NOMO-1 (cell line): ENCODE measurements at regions not wholly inside any gene's neighbourhood (a gene's known extent, or its start where the extent isn't known, plus 50 kb on each side); places are given as distances from the start of the nearest gene placed in this dataset.

Experiments used
- DNase-seq, 2 experiments: peaks; one replicate each; lab custom pipeline; 2025; ENCODE audit not compliant: unreplicated experiment in 2 of 2; lab: John Stamatoyannopoulos, UW

DNA sequence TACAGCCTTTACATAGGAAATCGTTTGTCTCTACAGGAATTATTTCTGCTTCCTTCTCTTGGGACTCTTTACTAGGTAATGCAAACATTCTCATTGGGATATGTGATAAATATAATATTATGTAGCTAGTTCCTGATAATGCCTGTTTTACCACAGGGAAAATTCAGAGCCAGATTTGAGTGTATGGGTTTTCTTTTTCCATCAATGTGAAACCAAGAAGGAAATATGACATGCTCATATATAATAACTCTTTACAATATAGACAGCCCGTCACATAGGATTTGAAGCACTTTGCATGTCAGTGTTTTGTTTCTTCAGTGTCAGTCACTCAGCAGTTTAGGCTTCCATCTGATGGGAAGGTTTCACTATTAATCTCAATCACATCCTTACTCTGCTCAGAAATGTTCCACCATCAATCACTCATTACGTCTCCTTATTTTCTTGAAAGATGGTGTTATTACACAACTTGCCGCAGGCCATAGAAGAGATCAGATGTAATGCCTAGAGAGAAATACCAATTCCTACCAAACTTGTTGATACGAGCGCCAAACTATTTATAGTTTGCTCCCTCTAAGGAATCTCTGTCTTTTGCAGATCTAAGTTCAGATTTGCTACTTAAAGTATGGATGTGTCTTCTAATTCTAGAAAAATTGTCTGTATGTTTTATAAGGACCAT, 314.8 kb downstream of the DIPK2A start:
- no peak for DNase-seq

DNA sequence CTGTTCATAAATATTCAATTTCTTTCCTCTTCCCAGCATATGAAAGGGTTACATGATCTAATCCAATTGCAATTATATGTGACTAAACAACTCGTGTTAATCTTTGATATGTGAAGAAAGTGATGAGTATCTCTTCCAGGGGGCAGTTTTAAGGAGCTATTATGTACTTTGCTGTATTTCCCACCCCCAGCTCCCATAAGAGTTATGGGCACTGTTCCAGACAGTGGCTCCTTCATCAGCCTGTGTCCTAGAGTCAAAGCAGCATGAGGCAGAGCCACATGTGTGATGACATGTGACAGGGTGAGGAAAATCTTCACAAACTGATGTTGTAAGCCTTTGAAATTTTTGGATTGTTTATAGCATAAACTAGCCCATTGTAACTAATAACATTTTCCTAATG, 315.4 kb downstream of the DIPK2A start:
- DNase-seq: no peak

DNA sequence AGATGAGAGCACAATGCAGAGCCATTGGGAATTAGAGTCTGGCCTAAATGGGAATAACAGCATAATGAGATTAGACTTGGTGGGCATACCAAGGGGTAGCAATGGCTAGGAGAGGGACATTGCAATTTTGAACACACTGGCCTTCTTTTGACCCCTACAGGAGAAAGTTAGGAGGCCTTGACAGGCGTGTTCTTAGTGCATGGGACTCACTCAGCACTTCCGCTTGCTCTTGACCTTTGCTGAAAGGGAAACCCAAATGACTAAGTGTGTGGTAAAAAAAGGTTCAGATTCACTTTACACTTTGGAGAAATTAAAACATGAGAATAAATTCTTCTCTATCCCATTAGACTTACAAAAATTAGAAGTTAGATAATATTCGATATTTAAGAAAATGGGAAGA, 317.4 kb downstream of the DIPK2A start:
- no peak for DNase-seq

DNA sequence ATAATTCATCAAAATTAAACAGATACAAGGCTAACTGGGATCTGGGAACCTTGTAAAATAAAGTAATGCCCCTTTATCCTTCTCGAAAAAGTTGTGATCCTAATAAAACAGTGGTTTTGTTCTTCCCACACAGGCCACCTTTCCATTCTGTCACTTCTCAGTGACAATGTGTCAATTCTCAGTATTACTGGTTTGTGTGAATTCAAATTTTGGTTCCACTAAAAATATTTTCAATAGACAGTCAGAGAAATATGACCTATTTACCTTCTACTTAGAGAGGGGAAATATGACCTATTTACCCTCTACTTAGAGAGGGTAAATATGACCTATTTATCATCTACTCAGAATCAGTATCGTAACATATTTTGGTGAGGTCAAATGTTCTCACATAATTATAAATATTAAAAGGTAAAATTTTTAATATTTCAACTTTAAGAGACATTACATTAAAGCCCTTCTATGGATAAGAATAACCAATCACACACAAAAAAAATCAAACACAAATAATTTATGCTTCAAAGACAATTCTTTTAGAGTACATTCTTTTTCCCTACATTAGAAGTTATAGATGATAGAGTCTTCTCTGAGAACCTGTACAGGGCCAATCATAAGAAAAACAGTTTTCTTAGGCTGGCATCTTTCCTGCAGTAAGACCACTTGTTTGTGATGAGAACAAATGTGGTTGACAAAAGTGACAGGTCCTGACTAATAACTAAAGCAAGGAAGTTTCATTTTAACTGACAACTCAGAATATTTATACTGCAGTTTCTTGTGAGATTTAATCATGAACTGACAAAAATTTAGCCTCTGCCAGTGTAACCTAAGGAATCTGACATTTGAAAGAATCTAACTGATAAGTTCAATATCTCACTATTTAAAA, 323.3 kb downstream of the DIPK2A start:
- DNase-seq: no peak

DNA sequence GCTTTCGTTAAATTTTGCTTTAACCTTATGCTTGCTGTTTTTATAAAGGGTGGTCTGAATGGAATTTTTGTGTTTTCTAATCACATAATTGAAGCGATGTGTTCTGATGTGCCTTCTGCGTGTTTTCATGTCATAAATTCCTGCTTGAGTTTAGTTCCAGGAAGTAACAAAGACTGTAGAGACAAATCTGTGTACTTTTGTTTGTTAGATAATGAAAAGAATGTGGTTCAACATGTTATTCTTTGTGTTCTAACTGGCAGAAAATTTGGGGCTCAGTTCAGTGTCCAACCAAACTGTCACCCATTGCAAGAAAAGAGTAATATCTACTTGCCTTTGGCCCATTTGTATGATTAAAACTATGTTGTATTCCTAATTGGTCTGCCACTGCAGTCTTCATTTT, 324.0 kb downstream of the DIPK2A start:
- DNase-seq: no peak

DNA sequence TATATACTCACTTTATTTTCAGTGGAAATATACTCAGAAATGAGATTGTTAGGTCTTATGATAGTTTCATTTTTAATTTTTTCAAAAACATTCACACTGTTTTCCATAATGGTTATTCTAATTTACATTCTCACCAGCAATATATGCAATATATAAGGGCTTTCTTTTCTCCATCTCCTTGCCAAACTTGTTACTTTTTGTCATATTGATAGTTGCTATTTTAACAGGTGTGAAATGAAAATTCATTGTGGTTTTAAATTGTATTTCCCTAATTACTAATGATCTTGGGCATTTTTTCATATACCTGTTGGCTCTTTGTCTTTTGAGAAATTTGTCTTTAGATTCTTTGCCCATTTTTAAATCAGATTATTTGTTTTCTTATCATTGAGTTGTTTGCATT, 325.2 kb downstream of the DIPK2A start:
- DNase-seq: no peak

DNA sequence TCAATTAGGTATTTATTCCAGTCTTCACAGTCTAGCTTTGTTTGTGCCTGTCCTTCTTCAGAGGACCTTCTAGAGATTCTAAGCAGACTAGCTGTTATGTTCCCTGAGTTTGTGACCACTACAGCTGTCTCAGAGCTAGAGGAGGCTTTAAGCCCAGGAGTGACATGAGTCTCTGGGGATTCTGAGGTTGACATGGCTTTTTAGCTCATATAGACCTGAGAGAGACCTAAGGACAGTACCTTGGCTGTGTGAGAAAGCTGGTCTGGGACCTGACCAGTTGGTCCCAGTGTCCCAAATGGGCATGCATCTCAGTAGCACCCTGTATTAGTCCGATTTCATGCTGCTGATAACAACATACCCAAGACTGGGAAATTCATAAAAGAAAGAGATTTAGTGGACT, 330.2 kb downstream of the DIPK2A start:
- no peak for DNase-seq

DNA sequence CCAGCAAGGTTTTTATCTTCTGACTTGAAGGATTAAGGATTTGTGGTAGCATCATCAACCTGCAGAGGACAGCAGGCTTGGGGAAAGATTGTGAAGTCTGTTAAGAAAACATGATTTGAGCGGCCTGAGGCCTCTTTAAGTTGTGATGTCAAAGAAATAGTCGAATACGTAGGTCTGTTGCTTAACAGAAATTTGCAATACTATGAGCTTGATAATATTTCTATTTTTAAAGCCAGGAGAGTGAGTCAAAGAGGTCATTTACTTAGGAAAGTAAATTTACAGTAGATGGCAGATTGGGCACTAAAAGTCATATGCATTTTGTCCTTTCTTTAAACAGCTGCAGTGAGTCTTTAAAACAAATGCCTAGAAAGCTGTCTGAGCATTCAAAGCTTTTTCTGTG, 336.3 kb downstream of the DIPK2A start:
- DNase-seq: no peak

DNA sequence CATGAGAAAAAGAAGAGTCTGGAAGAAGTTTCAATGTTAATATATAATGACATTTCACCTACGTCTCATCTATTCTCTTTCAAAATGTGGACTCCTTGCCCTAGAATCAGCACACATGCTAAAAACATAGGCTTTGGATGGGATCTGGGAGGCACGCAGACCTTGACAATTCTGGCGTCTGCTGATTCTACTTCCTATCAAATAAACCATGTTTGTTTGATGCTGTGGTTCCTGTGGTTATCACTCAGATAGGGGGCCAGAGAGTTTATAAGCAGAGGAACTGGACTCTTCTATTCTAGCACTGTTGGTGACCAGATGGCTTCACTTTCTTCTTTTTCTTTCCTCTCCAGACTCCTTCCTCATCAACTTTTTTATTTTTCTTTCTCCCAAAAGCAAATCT, 336.8 kb downstream of the DIPK2A start:
- no peak for DNase-seq

DNA sequence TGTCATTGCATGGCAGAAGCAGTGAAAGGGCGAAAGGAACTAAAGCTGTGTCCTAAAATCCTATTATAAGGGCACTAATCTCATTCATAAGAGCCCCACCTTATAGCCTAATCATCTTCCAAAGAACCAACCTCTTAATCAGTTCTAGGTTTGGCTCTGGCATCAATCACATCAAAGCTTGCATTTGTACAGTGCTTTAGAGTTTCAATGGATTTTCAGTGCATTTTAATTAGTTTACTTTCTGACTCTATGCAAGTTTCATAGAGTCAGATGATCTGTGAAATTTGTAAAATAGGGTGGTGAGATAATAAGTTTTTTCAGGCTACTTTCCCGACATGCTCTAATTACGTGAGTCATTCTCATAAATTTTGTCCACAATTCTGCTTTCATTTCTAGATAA, 341.1 kb downstream of the DIPK2A start:
- DNase-seq: no peak

DNA sequence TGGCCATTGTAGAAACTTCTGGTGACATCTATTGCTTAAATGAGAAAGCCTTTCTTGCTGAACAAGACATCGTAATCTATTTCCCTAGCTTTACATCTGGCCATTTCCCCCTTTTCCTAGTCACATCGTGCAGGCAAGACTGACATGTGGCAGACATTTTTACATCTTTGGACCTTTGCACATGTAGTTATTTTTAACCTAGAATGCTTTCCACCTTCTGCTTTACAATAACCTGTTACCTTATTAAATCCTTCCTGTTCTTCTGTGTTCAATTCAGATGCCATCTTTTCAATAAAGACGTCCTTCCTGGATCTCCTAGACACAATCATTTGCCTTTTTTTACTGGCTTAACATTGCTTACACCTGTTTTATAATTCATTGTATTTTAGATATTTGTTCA, 343.3 kb downstream of the DIPK2A start:
- no peak for DNase-seq

DNA sequence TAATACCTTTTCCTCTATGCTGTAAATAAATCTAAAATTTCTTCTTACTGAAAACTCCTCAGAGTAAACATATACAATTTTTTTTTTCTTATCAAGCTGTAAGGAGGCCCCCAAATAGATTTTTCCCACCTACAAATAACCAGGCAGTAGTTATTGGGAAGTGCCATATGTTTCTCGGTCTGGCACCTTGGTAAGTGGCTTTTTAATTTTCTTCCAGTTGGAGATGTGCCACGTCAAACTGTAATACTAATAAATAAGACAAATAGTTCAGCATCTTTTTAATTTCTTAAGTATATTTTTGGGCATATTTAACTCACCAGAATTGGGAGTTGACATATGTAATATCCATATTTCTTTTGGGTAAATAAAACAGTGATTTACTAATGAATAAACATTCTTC, 346.3 kb downstream of the DIPK2A start:
- DNase-seq: no peak

DNA sequence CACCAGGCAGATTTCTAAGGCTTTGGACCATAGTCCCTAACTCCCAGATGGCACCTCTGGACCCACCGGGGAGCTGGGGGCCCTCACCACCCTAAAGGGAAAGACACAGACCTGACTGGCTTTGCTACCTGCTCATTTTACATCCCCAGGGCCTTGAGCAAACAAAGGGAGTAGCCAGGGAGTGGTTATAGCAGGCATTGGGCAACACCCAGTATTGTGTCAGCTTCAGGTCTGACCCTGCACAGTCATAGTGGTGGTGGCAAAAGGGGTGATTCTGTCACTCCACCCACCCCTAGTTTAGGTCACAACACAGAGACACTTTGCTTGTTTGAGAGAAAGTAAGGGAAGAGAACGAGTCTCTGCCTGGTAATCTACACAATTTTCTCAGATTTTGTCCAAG, 352.5 kb downstream of the DIPK2A start:
- peak; percentile 61 to 73 for DNase-seq

DNA sequence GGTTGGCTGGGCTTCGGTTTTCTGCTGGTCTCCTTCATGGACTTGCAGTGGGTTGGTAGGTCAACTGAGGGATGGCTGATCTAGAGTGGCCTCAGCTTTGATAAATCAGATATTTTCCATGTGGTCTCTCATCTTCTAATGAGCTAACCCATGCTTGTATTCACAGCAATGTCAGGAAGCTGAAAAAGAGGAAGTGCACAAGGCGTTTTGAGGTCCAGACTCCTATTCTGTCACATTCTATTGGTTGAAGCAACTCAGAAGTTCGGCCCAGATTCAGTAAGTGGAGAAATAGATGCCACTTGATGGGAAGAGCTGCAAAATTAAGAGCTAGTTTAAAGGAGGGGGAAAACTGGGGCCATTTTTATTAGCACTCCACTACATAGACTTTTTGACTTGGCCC, 361.2 kb downstream of the DIPK2A start:
- peak; percentile 13 to 50 for DNase-seq

DNA sequence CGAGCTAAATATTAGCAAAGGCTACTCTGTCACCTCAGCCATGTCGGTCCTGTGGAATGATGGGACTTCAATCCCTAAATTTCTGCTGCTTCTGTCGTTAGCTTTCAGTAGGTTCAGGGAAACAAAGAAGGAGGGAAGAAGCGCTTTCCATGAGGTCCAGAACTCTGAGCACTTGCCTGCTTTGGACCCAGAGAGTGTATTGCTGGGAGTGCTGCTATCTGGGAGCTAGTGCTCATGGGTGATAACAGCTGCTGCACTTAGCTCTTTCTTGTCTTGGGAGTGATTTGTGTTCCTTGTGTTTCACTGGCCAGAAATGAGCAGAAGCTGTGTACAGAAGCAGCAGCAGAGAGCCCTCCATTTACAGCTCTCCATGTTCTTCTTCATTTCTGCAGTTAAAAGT, 369.8 kb downstream of the DIPK2A start:
- no peak for DNase-seq

DNA sequence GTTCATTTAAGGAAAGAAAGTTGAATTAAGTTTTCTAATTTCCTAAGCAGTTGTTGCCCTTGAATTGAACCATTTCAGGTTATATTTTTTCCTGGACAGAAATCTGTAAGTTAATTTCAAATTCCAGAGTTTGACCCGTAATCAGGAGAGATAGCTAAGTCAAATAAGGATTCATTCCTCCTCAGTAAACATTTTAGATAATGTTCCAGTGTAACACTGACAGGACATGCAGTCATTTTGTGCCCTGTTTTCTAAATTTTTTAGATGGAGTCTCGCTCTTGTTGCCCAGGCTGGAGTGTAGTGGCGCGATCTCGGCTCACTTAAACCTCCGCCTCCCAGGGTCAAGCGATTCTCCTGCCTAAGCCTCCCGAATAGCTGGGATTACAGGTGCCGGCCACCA, 371.7 kb downstream of the DIPK2A start:
- no peak for DNase-seq

DNA sequence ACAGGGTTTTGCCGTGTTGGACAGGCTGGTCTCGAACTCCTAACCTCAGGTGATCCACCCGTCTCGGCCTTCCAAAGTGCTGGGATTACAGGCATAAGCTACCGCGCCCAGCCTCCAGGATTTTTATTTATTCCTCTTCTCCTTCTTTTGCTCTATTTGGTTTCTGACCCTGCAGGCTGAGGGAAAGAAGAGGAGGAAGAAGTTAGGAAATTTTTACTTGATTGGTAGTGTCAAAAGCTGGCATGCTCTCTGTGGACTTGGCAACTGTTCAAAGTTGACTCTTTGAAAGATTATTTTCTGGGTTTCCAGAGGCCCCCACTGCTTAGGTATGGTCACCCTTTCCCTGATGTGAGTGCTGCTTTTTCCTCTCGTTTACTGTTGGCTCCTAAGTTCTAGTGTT, 372.2 kb downstream of the DIPK2A start:
- DNase-seq: no peak

DNA sequence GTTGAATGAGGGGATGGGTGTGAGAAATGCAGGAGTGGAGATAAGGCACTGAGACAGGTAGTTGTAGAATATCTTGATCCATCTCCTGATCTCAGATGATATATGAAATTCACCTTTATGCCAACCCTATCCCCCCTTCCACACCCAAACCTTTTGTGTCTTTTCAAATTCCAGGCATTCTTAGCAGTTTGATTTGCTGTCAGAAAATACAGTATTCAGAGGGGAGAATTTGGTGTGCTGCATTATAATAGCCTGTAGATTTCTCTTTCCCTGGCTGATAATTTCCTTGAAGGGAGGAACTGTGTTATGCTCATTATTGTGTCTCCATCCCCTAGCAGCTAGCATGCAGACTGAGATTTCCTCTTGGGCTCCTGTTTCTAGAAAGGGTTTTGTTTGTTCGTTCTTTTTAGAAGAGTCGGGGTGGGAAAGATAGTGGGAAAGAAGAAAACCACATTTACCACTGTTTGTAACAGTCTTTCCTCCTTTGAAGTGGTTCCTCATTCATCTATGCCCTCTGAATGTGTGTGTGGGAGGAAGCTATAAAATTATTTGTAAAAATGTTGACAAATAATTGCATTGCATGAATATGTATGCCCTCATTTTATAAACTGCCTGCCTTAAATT, 373.4 kb downstream of the DIPK2A start:
- peak; percentile 36 to 56 for DNase-seq

DNA sequence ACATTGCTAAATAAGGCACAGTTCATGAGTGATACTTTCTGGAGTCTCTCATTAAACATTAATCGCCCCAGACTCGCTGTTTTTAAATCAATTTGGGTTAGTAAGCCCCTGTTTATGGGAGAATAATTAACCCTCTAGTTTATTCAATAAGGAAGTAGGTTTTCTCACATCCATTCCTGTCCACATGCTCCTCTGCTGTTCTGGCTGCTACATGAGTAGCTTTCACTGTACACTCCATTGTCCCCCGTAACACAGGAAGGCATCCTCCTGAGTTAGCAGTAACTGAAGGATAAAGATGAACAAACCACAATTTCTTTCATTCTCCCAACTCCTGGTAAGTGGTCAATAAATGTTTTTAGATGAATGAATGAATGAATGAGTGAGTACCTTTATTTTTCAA, 378.5 kb downstream of the DIPK2A start:
- no peak for DNase-seq

DNA sequence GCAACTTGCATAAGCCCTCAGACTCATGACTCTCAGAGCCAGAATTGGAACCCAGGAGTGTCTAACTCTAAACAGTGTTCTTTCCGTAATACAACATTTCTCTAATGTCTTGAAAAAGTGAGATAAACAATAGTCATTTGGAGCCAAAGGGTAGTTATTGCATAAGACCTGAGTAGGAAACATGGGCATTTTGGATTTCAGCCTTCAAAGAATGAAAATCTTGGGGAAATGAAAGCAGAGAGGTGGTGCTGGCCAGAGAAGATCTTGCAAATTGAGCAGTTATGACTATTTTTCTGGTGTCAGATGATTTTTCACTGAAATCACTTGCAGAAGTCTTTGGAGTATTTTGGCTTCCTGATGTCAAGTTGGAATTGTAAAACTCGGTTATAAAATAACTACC, 379.4 kb downstream of the DIPK2A start:
- DNase-seq: peak; percentile 53 to 69

DNA sequence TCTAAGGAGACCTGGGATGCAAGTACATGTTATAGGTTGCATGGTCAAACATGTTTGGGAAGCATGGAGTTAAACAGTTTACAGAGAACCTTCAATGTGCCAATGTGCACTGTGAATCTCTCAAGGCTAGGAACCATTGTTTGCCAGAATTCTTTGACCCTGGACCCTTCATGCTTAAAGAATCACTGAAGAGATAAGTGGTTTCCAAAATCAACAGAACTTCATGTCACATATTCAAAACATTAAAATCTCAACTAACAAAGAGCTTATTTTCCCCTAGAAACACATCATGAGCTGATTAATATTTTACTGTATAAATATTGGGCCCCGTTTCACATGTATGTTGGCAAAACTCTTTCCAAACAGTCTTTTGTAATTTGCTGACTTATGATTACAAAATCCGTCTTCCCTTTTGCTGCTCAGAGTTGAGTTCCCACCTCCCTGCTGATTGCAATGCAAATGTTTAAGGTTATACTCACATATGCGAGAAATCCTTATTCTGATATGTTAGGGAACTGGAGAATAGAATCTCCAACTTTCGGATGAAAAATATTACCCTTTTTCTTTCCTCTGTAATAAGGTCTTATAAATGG, 380.2 kb downstream of the DIPK2A start:
- peak in 1 of 2 experiments; percentile 50 for DNase-seq

DNA sequence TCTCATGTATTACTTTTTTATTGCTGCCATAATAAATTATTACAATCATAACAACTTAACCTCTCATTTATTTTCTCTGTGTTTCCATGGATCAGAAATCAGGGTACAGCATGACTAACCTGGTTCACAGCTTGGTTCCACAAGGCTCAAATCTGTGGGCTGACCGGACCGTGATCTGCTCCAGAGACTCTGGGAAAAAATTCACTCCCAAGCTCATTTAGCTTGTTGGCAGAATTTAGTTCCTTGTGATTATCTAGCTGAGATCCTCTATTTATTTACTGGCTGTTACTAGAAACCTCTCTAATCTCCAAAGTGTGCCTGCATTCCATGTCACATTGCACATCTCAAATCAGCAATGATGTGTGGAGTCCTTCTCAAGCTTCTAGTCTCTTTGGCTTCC, 386.6 kb downstream of the DIPK2A start:
- no peak for DNase-seq
